ENCODE measurements at regions not wholly inside any gene's neighbourhood (a gene's known extent, or its start where the extent isn't known, plus 50 kb on each side); places are given as distances from the start of the nearest gene placed in this dataset.
"Not testable (repeated sequence)": the region's sequence is repeated elsewhere in the genome, so short reads cannot be mapped to it uniquely, and the experiment has no call there.

- no peak overlapping the region for H3K4me3 ChIP-seq (ENCODE audit: low read depth, low read length)
Measured at GRCh38 chr1:104028416-104029035, 278.8 kb downstream of the AMY1C start.

GRCh38 chr1:104029456-104029970, 279.8 kb downstream of the AMY1C start:
- DNase-seq (ENCODE audit: low read depth): no peak
- Histone ChIP-seq H3K36me3 (ENCODE audit: control insufficient read depth, insufficient read depth, low read length) (no peaks in the 10 kb centered on the region), H3K27me3 (ENCODE audit: control insufficient read depth, insufficient read depth, low read length) (no peaks in the 10 kb centered on the region), H3K4me3 (ENCODE audit: low read depth, low read length) (no peak overlapping the region)
- TF ChIP-seq CTCF (IDR thresholded peaks at IDR 0.05; ENCODE audit: insufficient read depth, low read length, poor library complexity, severe bottlenecking): no peak

More at GRCh38 chr1:104028416-104029035, 278.8 kb downstream of the AMY1C start:
- no peak for DNase-seq (ENCODE audit: low read depth)
- TF ChIP-seq CTCF (IDR thresholded peaks at IDR 0.05; ENCODE audit: insufficient read depth, low read length, poor library complexity, severe bottlenecking): no peak
- H3K36me3 ChIP-seq (ENCODE audit: control insufficient read depth, insufficient read depth, low read length): no peaks in the 10 kb centered on the region
- no peaks in the 10 kb centered on the region for H3K27me3 ChIP-seq (ENCODE audit: control insufficient read depth, insufficient read depth, low read length)

- Histone ChIP-seq H3K4me3 (ENCODE audit: low read depth, low read length) (no peak overlapping the region), H3K27me3 (ENCODE audit: control insufficient read depth, insufficient read depth, low read length) (no peaks in the 10 kb centered on the region), H3K36me3 (ENCODE audit: control insufficient read depth, insufficient read depth, low read length) (no peaks in the 10 kb centered on the region)
- no peak for DNase-seq (ENCODE audit: low read depth)
- TF ChIP-seq CTCF (IDR thresholded peaks at IDR 0.05; ENCODE audit: insufficient read depth, low read length, poor library complexity, severe bottlenecking): no peak
Measured at GRCh38 chr1:104056786-104057185, 307.1 kb downstream of the AMY1C start.

- not testable (repeated sequence) for DNase-seq (ENCODE audit: low read depth); H3K36me3 ChIP-seq (ENCODE audit: control insufficient read depth, insufficient read depth, low read length); H3K27me3 ChIP-seq (ENCODE audit: control insufficient read depth, insufficient read depth, low read length); H3K4me3 ChIP-seq (ENCODE audit: low read depth, low read length)
Measured at GRCh38 chr1:104057219-104057898, 307.7 kb downstream of the AMY1C start.

GRCh38 chr1:104061637-104062036, 311.9 kb downstream of the AMY1C start:
- H3K4me3 ChIP-seq (ENCODE audit: low read depth, low read length); H3K27me3 ChIP-seq (ENCODE audit: control insufficient read depth, insufficient read depth, low read length); DNase-seq (ENCODE audit: low read depth); H3K36me3 ChIP-seq (ENCODE audit: control insufficient read depth, insufficient read depth, low read length): not testable (repeated sequence)

- DNase-seq (ENCODE audit: low read depth): no peak
- Histone ChIP-seq H3K36me3 (ENCODE audit: control insufficient read depth, insufficient read depth, low read length) (no peaks in the 10 kb centered on the region), H3K4me3 (ENCODE audit: low read depth, low read length) (no peak overlapping the region), H3K27me3 (ENCODE audit: control insufficient read depth, insufficient read depth, low read length) (no peaks in the 10 kb centered on the region)
- no peak for TF ChIP-seq CTCF (IDR thresholded peaks at IDR 0.05; ENCODE audit: insufficient read depth, low read length, poor library complexity, severe bottlenecking)
Measured at GRCh38 chr1:104064399-104064798, 314.7 kb downstream of the AMY1C start.
